GM20000 (cell line): ENCODE measurements at regions not wholly inside any gene's neighbourhood (a gene's known extent, or its start where the extent isn't known, plus 50 kb on each side); places are given as distances from the start of the nearest gene placed in this dataset.

Experiments used
- DNase-seq: peaks from one replicate; pipeline ENCODE4 v3.0.0; 2012; ENCODE audit warnings: low spot score
- TF ChIP-seq, protein P1 (sequence below): IDR thresholded peaks from 2 replicates; pipeline ENCODE4 v1.5.1; 2012; ENCODE audit warnings: mild to moderate bottlenecking, control low read depth; ENCODE audit errors: extremely low read depth, missing control alignments

DNA sequence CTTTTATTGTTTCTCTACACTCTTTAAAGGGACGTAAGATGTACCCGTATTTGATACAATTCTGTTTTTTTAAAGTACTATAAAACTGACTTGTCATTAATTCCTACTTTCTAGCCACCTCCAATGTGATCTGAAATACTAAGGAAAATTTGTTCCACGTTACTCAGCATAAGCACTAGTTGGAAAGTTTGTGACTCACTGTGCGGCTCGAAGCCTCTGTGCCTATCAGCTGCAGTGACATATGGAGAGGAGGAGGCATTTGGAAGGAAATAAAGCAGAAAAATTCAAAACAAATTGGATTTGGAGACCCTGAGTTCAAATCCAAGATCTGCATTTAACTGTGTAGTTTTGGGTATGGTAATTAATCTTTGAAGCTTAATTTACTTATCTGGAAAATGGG, 339.3 kb downstream of the BRINP1 start:
- no peak for DNase-seq
- TF ChIP-seq, protein P1, sequence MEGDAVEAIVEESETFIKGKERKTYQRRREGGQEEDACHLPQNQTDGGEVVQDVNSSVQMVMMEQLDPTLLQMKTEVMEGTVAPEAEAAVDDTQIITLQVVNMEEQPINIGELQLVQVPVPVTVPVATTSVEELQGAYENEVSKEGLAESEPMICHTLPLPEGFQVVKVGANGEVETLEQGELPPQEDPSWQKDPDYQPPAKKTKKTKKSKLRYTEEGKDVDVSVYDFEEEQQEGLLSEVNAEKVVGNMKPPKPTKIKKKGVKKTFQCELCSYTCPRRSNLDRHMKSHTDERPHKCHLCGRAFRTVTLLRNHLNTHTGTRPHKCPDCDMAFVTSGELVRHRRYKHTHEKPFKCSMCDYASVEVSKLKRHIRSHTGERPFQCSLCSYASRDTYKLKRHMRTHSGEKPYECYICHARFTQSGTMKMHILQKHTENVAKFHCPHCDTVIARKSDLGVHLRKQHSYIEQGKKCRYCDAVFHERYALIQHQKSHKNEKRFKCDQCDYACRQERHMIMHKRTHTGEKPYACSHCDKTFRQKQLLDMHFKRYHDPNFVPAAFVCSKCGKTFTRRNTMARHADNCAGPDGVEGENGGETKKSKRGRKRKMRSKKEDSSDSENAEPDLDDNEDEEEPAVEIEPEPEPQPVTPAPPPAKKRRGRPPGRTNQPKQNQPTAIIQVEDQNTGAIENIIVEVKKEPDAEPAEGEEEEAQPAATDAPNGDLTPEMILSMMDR, result no peak

DNA sequence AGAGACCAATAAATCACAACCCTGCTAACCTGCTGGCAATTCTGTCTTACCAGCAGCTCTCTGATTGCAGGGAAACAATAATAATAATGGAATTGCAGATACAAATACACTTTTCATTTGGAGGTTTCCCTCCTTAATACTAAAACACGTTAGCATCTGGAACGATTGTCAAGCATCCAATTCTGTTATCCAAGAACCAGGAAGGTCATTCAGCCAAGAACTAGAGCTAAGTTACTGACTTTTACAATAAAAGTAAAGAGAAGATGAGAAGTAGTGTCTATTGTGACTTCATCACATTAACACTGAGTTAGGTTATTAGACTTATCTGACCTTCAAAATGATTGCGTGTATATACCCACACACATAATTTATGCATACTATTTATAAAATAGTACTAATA, 335.6 kb downstream of the BRINP1 start:
- TF ChIP-seq, protein P1, result no peak
- no peak for DNase-seq

DNA sequence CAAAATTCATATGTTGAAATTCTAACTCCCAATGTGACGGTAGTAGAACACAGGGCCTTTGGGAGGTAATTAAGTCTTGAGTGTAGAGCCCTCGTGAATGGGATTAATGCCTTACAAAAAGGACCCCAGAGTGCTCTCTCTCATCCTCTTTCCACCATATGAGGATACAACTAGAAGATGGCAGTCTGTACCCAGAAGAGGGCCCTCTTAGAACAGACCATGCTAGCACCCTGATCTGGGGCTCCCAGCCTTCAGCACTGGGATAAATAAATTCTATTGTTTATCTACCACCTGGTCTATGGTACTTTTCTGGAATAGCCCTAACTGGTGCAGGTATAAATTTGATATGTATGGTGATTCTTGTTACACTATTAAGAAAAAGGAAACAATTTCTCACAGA, 332.3 kb downstream of the BRINP1 start:
- no peak for DNase-seq
- TF ChIP-seq, protein P1, result no peak

DNA sequence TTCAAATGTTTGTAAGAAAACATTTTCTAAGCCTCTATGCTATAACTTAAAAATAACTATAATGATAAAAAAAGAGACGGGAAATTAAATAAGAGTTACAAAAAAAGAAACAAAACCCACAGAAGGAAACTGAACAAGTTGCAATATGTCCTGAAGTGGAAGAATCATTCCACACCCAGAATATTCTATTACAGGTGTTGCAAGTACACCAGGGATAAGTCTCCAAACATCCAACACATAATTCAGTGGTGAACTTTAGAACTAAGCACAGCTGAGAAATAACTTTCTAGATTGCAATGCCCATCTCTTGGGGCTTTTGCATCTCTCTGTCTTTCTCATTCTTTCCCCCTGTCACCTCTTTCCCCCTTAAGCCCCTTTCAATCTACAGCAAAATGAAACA, 325.2 kb downstream of the BRINP1 start:
- TF ChIP-seq, protein P1, result no peak
- no peak for DNase-seq

DNA sequence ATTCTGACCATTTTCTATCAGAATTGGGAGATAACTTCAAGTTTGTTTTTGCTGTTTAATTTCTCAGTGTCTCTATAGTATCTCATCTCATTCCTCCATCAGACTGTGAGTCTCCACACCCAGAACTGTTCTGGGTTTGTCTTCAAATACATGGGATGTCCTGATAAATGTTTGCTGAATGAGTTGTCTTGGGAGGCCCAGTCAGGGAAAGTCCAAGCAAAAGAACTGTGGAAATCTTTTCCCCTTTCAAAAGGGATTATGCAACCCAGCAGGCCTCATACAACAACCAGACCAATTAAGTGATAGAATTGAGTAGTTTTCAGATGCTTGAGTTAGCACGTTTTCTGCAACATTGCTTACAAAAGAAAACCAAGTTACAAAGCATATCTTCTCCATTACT, 324.4 kb downstream of the BRINP1 start:
- TF ChIP-seq, protein P1, result no peak
- DNase-seq, result no peak

DNA sequence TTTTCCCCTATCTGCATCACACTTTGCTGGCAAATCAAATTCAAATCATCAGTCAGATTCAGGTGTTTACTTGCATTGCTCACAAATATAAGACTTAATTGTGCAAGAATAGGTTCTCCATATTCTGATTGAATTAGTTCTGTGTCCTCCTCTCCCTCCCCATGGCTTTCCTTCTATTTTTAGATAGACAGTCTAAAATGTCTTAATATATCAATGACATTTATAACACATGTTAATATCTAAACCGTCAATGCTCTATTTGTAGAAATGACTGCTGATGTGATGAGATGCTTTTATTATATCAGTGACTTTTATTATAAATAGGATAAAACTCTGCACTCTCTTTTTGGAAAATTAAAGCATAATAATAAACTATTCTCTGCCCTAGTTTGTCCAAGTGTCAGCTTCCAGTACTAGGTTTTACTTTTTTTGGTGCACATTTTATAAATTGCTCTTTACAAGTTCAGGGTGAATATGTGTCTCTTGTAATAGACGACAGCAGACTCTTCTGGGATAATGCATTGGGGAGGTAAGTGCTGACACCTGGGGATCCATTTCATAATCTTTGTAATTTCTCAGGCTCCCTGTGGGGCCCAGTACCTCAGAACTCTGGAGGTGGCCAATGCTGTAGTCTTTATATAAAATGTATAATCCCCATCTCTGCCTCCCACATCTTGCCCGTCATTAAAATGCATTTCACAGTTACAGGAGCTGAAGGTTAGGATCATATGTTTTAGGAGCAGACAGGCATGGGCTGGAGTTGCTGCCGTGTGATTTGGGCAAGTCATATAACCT, 321.5 kb downstream of the BRINP1 start:
- TF ChIP-seq, protein P1, result no peak

DNA sequence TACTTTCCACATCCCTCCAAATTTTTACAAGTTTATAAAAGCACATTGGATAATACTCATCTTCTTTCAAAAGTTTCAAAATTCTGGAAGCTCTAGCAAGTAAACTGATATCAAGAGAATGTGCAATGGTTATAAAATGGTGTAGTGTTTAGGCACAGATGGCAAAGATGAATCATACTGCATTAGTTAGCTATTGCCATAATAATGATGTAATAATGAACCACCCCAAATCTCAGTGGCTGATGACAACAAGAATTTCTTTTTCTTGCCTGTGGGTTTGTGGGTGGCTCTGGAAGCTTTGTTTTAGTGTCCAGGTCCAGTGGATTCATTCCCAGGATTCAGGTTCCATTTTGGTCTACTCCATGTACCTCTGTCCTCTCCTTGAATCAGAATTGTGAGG, 319.0 kb downstream of the BRINP1 start:
- no peak for DNase-seq
- TF ChIP-seq, protein P1, result no peak

More for the DNA sequence above, 321.5 kb downstream of the BRINP1 start:
- no peak for DNase-seq
